Ovary (tissue), 3 donors: ENCODE measurements at regions not wholly inside any gene's neighbourhood (a gene's known extent, or its start where the extent isn't known, plus 50 kb on each side); places are given as distances from the start of the nearest gene placed in this dataset.

Experiments used
- POLR2A ChIP-seq: fragments of 450-650 bp; IDR thresholded peaks from one replicate; pipeline ENCODE4 v1.6.1; 2017; ENCODE audit warnings: antibody characterized with exemption, mild to moderate bottlenecking, moderate library complexity
- TF ChIP-seq, protein P1 (sequence below), 3 donors: fragments of 450-650 bp in 2 of 3; fragments of 200-600 bp in 1 of 3; IDR thresholded peaks; one replicate each; pipeline versions ENCODE4 v1.5.1 to v1.8.0; 2016 to 2022; ENCODE audit warnings: antibody characterized with exemption in 3 of 3, mild to moderate bottlenecking in 1 of 3
- donor health status: DM: no; HTN: no; CAD: no.

DNA sequence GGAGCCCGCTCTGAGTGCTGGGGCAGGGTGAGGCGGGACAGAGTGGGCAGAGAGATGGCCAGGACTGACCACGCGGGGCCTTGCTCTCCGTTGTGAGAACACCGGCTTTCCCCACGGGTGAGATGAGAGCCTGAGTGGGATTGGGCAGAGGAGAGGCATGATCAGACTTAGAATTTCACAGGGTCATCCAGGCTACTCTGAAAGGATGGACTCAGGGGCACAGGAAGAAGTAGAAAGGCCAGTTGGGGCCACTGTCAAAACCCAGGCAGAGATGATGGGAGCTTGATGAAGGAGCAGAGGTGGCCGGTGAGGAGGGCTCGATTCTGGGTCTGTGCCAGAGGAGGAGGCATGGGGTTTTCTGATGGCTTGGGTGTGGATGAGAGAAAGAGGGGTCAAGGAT lies 63.8 kb upstream of the NUP50 start:
- no peak for TF ChIP-seq POLR2A
- TF ChIP-seq, protein P1, sequence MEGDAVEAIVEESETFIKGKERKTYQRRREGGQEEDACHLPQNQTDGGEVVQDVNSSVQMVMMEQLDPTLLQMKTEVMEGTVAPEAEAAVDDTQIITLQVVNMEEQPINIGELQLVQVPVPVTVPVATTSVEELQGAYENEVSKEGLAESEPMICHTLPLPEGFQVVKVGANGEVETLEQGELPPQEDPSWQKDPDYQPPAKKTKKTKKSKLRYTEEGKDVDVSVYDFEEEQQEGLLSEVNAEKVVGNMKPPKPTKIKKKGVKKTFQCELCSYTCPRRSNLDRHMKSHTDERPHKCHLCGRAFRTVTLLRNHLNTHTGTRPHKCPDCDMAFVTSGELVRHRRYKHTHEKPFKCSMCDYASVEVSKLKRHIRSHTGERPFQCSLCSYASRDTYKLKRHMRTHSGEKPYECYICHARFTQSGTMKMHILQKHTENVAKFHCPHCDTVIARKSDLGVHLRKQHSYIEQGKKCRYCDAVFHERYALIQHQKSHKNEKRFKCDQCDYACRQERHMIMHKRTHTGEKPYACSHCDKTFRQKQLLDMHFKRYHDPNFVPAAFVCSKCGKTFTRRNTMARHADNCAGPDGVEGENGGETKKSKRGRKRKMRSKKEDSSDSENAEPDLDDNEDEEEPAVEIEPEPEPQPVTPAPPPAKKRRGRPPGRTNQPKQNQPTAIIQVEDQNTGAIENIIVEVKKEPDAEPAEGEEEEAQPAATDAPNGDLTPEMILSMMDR (IDR thresholded peaks at IDR 0.05), result no peak
